ENCODE measurements at regions not wholly inside any gene's neighbourhood (a gene's known extent, or its start where the extent isn't known, plus 50 kb on each side); places are given as distances from the start of the nearest gene placed in this dataset.

GRCh38 chr5:89043676-89044075 lies 160.7 kb upstream of the MEF2C start:
- DNase-seq (ENCODE audit: low read depth in 1 of 2, low spot score in 1 of 2): no peak
- no peak overlapping the region for H3K4me3 ChIP-seq (replicated peaks; ENCODE audit: insufficient read depth, low read length)
- H3K27me3 ChIP-seq (ENCODE audit: insufficient read depth, poor library complexity, severe bottlenecking): no peaks in the 10 kb centered on the region
- no peak overlapping the region for H3K27ac ChIP-seq (replicated peaks)
- TF ChIP-seq REST (IDR thresholded peaks at IDR 0.05; ENCODE audit: insufficient replicate concordance, low read depth) (no peak), SPI1 (IDR thresholded peaks at IDR 0.05; ENCODE audit: borderline replicate concordance, low read depth) (no peak), CTCF (IDR thresholded peaks at IDR 0.05; ENCODE audit: insufficient read depth, low read length) (no peak)

GRCh38 chr5:89042746-89043145 lies 159.8 kb upstream of the MEF2C start:
- H3K27ac ChIP-seq (replicated peaks): no peak overlapping the region

GRCh38 chr5:89041976-89042375 lies 159.0 kb upstream of the MEF2C start:
- DNase-seq (ENCODE audit: low read depth in 1 of 2, low spot score in 1 of 2): no peak
- H3K27me3 ChIP-seq (ENCODE audit: insufficient read depth, poor library complexity, severe bottlenecking): no peaks in the 10 kb centered on the region
- H3K4me3 ChIP-seq (replicated peaks; ENCODE audit: insufficient read depth, low read length): no peak overlapping the region
- no peak overlapping the region for H3K27ac ChIP-seq (replicated peaks)
- no peak for TF ChIP-seq CTCF (IDR thresholded peaks at IDR 0.05; ENCODE audit: insufficient read depth, low read length)

More at GRCh38 chr5:89042746-89043145, 159.8 kb upstream of the MEF2C start:
- DNase-seq (ENCODE audit: low read depth in 1 of 2, low spot score in 1 of 2): no peak
- TF ChIP-seq CTCF (IDR thresholded peaks at IDR 0.05; ENCODE audit: insufficient read depth, low read length): no peak
- TF ChIP-seq REST (IDR thresholded peaks at IDR 0.05; ENCODE audit: insufficient replicate concordance, low read depth): no peak
- TF ChIP-seq POLR2AphosphoS5 (IDR thresholded peaks at IDR 0.05; ENCODE audit: low read depth): no peak
- no peak for TF ChIP-seq GABPA (IDR thresholded peaks at IDR 0.05; ENCODE audit: low read depth)
- TF ChIP-seq SPI1 (IDR thresholded peaks at IDR 0.05; ENCODE audit: borderline replicate concordance, low read depth): no peak
- Histone ChIP-seq H3K4me3 (replicated peaks; ENCODE audit: insufficient read depth, low read length) (no peak overlapping the region), H3K27me3 (ENCODE audit: insufficient read depth, poor library complexity, severe bottlenecking) (no peaks in the 10 kb centered on the region)

- Histone ChIP-seq H3K27ac (replicated peaks) (no peak overlapping the region), H3K27me3 (ENCODE audit: insufficient read depth, poor library complexity, severe bottlenecking) (no peaks in the 10 kb centered on the region), H3K4me3 (replicated peaks; ENCODE audit: insufficient read depth, low read length) (no peak overlapping the region)
- no peak for DNase-seq (ENCODE audit: low read depth in 1 of 2, low spot score in 1 of 2)
- TF ChIP-seq CTCF (IDR thresholded peaks at IDR 0.05; ENCODE audit: insufficient read depth, low read length): no peak
- no peak for TF ChIP-seq SPI1 (IDR thresholded peaks at IDR 0.05; ENCODE audit: borderline replicate concordance, low read depth)
- TF ChIP-seq POLR2AphosphoS5 (IDR thresholded peaks at IDR 0.05; ENCODE audit: low read depth): no peak
- TF ChIP-seq GABPA (IDR thresholded peaks at IDR 0.05; ENCODE audit: low read depth): no peak
- no peak for TF ChIP-seq REST (IDR thresholded peaks at IDR 0.05; ENCODE audit: insufficient replicate concordance, low read depth)
These were observed 158.3 kb upstream of the MEF2C start for GRCh38 chr5:89041249-89041779.
